GM18858 (cell line): ENCODE measurements at regions not wholly inside any gene's neighbourhood (a gene's known extent, or its start where the extent isn't known, plus 50 kb on each side); places are given as distances from the start of the nearest gene placed in this dataset.
"Not testable (repeated sequence)": the region's sequence is repeated elsewhere in the genome, so short reads cannot be mapped to it uniquely, and the experiment has no call there.

Source experiments
- ATAC-seq: cut with Tn5 transposase; IDR thresholded peaks from one replicate; pipeline ENCODE4 v1.9.1; 2021; ENCODE audit not compliant: unreplicated experiment

DNA sequence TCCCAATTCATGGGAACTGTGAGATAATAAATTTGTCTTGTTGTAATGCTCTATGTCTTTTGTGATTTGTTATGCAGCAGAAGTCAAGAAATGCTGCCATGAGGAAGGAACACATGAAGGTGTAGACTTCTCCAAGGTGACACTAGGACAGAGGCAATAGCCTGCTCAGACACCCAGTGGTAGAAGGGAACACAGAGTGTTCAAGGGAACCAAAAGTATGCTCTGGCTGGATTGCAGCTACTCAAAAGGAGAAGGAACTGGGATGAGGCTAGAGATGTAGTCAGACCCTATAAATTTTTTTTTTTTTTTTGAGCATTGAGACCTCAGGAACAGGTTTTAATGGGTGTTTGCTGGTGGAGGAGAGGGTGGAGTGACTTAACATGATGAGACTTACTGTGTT lies 232.5 kb downstream of the PARP8 start:
- no peak for ATAC-seq

DNA sequence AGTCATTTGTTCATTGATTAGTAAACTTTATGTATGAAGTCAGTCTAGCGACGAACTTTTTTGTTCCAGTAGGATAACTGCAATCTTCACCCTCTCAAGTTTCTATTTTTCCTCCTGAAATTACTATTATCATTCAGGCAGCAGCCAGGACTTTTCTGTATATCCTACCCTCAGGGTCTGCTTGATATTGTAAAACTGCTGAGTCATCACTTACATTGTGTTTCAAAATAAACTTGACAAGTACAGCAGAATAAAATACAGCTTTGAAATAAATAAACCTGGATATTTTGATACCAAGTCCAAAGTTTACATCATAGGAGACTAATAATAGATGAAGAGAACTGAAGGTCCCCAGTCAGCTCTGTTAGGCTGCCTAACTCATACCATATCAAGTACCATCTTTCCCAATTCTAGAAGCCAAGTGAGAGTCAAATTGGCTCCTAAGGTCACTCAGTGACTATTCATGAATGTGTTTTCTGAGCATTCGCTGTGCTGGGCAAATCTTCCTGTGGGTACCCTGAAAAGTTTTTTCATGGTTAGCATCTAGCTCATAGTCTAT lies 234.6 kb downstream of the PARP8 start:
- no peak for ATAC-seq

DNA sequence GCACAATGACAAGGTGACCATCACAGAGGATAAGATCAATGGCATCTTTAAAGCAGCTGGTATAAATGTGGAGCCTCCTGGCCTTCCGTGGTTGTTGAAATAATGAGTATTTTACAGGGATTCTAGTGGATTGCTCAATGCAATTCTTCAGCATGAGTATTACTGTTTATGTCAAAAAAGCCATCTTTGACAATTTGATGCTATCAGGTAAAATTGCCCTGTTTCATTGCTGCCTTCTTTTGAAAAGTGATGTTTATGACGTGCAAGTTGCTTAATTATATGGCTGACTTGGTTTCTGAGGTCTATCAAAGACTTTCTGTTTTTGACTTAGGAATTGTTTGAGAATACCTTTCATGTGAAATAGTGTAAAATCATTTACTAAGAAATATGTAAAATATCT lies 237.2 kb downstream of the PARP8 start:
- no peak for ATAC-seq

DNA sequence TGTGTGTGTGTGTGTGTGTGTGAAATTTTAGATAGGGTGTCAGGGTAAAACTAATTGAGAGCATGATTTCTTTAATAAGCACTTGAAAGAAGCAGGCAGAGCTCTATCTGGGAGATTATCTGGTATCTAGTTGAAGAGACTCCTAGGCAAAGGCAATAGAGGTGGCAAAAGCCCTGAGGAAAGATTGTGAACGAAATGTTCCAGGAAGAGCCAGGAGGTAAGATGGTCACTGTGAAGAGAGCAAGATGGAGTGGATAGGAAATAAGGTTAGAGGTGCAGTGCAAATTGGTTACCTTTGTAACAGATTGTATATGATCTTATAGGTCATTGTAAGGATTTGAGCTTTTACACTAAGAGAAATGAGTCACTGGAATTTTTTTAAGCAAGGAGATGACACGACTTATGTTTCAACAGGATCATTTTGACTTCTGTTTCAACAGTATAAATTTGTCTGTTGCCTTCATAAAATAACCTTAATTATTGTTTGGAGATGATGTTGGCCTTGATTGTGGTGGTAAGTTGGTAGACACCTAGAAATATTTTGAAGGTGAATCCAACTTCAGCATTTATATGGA lies 239.6 kb downstream of the PARP8 start:
- ATAC-seq = no peak

DNA sequence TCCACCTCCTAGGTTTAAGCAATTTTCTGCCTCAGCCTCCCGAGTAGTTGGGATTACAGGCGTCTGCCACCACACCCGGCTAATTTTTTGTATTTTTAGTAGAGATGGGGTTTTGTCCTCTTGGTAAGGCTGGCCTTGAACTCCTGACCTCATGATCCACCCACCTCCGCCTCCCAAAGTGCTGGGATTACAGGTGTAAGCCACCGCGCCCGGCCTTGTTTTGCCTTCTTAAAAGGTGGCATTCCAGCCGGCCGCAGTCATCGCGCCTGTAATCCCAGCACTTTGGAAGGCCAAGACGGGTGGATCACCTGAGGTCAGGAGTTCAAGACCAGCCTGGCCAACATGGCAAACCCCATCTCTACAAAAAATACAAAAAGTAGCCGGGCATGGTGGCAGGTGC lies 253.7 kb downstream of the PARP8 start:
- ATAC-seq = not testable (repeated sequence)

DNA sequence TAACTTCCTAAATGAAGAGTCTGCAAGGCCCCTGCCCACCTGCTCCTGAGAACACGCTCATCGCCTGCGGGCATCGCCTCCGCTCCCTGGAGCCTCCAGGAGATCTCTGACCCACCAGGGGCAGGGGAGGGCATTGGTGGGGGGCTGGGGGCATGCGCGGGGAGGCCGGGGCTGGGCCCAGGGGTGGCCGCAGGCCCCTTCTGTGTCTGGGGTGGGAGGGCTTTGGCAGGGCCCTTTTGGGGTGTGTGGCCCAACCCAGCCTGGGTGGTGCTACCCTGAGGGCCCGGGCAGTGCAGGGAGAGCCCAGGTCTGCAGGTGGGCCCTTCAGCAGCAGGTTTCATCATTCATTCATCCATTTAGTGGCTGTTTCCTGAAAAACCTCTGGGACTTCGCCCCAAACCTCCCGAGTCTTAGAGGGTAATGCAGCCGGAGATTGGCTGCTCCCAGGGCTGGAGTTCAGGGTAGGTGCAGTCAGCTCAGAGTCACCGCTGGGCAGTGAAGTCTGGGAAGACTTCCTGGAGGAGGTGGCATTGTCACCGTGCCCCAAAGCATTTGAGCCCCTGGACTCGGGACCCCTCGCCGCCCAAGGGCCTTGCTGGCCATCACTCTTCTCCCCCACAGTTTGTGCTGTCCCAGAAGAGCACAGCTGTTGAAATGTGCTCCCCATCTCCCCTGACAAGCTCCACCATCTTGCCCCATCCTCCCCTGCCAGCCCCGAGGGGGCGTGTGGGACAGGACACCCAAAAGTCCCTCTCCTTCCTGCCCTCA lies 255.1 kb downstream of the PARP8 start:
- no peak for ATAC-seq

DNA sequence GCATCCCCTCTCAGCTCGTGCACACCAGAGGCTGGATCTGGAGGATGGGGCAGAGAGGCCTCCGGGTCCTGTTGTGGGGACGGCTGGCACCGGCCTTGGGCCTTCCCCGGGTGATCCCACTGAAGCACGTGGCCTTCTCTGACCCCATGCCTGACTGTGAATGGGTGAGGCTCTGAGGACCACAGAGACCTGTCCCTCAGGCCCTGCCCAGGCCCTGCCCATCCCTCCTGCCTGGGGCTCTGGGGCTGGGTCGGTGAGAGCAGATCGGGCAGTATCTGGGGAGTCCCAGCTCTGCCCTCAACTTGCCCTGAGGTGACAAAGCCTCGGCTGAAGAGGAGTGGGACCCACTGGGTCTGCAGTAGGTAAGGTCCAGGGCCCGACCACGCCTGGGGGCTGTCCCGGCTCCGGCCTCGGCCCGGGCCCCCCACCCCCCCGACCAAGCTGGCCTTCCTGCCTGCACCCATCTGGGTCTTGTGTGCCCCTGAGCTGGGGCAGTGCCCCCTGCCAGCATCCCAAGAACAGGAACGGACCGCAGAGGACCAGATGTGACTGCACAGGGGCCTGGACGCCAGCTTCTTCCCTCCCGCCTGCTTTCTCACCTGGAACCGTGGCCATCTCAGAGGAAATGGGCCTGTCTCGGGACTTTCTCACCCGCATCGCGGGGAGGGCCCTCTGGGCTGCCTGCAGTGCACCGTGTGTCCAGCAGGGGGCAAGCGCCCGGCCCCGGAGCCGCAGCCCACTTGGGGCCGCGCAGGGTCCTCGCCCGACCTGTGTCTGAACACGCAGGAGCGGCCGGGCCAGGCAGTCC lies 255.9 kb downstream of the PARP8 start:
- ATAC-seq = not testable (repeated sequence)

DNA sequence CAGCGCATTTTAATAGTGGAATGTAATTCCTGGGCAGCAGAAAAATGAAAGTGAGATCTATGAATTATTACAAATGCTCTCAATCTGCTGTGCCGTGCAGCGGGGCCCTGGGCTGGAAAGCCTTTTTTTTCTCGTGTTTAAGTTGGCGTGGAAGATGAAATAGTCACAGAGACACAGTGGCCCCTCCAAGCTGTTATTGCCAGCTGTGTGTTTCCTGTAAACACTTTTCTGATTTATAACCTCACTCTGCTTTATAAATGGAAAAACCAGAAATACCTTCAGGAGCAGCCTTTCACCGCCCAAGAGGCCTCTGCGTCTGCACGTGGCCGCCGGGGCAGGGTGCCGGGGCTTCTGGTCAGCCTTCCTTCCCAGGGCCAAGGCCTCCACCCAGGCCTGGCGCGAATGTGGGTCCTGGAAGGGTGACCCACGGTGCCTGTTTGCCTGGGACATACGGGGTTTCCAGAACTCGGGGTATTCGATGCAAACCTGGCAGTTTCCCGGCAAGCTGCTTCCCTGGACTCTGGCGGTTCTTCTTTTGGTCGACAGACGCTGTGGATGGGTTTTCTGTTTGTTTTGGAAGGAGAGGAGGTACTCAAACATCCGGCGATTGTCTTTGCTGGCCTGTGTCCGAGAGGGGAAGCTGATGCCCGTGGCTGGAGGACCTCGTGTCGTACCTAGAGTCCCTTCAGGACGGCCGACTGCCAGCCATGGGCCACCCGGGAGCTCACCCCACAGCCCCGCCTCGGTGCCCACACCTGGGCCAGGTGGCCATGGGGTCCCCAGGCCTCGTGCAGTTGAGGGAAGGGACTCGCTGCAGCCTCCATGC lies 256.7 kb downstream of the PARP8 start:
- no peak for ATAC-seq

DNA sequence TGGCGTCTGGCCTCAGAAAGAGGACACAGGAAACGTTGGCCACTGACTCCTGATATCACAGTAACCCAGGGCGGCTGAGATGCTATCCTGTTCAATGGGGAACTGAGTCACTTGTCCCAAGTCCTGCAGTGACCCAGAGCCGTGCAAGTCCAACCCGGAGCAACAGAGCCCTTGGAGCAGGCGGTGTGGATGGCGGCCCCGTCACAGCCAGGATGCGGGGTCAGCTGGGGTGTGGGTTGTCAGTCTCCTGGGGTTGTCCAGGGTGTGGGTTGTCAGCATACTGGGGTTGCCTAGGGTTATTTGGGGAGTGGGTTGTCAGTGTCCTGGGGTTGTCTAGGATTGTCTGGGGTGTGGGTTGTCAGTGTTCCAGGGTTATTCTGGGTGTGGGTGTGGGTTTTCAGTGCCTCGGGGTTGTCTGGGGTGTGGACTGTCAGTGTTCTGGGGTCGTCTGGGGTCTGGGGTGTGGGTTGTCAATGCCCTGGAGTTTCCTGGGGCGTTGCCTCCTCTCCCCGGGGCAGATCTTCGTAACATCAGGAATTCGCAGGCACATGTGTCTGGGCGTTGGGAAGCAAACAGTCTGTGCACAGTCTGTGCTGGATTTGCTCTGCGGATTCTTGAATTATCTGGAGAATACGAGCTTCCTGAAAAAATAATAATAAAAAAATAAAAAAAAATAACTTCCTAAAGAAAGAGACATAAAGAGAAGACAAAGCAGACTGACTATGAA lies 257.5 kb downstream of the PARP8 start:
- ATAC-seq = no peak

DNA sequence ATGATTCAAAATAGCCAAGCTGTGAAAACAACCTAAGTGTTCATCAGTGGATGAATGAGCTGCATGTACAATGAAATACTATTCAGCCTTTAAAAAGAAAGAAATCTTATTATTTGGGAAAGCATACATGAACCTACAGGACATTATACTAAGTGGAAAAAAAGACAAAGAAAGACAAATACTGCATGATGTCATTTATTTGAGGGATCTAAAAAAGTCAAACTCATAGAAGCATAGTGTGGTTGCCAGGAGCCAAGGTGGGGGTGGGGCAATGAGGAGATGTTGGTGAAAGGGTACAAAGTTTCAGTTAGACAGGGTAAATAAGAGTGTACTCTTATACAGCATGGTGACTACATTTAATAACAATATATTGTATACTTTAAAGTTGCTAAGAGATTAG lies 261.5 kb downstream of the PARP8 start:
- no peak for ATAC-seq

DNA sequence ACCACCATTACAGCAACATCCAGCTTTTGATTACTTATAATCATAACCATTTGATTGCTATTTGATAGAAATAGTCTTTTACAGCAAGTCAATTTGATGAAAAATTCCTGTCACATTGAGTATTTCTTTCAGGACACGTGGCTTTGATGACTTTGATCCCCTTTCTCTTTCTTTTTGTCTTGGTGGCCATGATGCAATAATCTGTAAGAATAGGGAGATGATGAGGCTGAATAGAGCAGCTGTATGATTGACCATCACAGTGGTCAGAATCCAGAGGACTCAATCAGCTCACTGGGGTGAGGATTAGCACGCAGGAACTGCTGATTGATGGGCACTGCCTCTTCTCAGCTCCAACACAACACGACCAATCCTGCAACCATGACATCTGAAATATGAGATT lies 262.7 kb downstream of the PARP8 start:
- no peak for ATAC-seq

DNA sequence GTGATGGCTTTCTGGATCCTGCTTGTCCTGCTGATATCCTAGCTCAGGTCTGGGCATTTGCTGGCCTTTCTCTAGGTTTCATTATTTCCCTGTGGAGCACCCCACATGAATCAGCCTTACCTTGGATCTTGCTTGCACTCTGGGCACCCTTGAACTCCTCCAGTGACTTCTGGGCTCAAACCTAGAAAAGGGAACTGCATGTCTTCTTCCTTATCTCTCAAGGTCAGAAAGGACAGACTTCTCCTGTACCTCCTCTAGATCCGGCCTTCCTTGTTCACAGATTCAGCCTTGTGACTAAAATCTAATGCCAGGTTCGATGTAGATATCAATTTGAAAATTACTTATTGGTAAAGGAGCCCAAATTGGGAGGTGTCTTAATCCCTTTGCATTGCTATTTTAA lies 267.9 kb downstream of the PARP8 start:
- no peak for ATAC-seq

DNA sequence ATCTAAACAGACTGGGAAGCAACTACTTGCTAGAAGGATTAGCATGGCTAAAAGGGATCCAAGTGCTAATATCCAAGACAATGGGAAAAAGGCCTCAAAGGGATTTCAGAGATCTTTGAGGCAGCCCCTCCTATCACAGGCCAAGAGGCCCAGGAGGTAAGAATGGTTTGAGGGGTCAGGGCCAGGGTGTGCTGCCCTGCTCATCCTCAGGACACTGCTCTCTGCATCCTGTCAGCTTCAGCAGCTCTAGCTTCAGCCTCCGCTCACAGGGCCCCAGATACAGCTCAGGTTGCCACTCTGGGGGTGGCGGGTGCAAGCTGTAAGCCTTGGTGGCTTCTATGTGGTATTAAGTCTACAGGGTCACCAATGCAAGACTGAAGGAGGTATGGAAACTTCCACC lies 278.7 kb downstream of the PARP8 start:
- no peak for ATAC-seq

DNA sequence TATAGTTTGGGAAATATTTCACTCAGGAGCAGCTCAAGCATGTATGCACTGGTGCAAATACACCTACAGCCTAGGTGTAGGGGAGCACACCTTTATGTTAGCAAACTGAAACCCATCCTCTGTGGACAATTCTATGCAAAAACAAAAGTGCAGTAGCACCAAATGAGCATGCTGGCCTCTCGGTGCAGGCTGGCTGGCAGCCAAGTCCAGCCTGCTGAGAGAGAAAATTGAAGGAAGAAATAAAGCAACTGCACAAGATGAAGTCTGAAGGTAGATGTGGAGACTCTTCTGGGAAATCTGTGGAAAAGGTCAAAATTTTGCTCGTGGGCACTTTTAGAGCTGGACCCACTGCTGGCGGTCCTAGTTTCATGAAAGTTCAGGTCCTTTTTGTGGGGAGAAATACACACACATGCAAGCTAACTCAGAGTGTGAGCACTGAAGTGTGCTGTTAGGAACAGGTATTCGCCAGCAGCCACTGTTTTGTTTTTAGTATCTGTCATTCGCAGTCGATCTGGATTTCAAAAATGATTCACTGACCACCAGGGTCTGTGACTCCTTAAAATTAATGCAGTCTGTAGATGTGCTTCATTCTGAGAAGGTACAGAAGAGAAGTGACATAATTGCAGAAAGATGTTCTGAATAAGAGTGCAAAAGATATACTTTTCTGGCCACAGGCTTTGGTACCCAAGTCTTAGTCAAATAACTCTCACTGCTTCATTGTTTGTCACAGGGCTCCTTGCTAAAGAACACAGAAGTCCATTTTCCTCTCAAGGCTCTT lies 281.7 kb downstream of the PARP8 start:
- no peak for ATAC-seq

DNA sequence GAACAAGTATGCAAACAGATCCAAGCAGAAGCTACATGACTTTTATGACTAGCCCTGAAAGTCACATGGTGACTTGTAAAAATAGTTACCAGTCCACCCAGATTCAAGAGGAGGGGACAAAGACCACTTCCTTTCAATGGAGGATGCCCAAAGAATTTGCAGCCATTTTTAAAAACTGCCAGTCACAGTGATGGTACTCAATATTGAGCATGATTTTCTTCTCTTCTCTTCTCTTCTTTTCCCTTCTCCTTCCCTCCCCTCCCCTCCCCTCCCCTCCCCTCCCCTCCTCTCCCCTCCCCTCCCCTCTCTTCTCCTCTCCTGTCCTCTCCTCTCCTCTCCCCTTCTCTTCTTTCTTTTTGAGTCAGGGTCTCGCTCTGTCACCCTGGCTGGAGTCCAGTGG lies 286.9 kb downstream of the PARP8 start:
- ATAC-seq = no peak

DNA sequence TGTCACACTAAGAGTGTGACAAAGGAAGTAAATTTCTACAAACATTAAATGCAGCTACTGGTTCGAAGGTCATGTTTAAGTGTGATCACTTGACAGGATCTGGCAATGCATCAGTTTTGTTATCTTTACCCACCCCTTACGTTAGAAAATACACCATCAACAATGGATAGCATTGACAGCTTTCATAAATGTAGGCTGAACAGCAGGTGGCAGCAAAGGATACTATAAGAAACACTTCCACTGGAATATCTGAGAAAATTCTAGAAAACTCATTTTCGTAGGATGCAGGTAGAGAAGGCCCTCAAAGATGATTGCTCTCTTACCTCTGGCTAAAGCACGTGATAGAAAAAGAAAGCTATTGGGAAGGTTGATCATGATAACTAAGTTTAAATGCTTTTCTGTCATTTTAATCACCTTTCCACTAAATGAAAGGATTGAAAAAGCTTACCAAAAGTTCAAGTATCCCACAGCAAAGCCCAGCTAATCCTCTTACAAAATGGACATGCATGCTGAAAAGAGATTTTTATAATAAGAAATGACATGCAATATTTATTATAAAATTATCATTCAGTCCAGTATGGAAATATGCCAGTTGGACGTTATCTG lies 292.5 kb downstream of the PARP8 start:
- ATAC-seq = peak; percentile 43

DNA sequence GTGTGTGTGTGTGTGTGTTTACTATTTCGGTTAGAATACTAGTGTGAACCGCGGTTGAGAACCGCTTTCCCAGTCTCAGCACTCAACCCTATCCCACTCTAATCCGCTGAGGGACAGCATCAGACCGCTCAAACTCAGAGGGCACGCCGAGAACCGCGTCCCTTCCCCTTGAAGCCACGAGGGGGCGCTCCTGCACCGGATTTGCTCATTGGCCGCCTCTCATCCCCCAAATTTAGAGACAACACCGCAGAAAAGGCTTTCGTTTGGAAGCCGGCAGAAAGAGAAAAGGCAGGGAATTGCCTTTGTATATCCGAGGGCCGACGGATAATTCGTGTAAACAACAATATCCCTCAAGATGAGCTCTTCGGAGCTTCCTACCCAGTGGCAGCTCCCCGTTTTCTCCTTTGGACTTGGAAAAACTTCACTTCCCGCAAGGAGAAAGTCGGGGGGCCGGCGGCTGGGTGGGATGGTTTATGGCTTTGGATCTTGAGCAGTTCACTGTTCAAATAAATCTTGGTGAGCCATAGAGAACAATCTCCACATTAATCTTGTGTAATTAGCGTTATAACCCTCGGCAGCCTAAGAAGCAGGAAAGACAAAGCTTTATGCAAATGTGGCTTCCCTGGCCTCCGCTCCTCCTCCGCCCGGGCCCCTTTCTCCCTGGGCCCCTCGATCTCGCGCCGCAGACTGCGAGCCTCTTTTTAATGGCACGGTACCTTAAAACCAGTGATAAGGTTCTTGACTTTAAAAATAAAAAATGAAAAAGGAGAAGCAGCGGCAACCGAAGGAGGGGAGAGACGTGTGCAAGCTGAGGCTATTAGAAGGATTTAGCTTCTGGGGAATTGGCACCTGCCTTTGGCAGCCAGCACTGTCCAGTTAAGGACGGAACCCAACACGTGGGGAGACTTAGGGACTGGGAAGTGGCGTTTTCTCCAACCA lies 296.8 kb downstream of the PARP8 start:
- ATAC-seq = peak; percentile 75
